HL-60 (cell line): ENCODE measurements at regions not wholly inside any gene's neighbourhood (a gene's known extent, or its start where the extent isn't known, plus 50 kb on each side); places are given as distances from the start of the nearest gene placed in this dataset.

Source experiments
- CTCF ChIP-seq: IDR thresholded peaks from one replicate; pipeline ENCODE4 v1.5.1; 2011; ENCODE audit warnings: low read length, control low read depth, inconsistent platforms; ENCODE audit not compliant: insufficient read depth
- GABPA ChIP-seq: IDR thresholded peaks from 2 replicates; pipeline ENCODE4 v1.6.1; 2012; ENCODE audit warnings: low read depth
- POLR2AphosphoS5 ChIP-seq: IDR thresholded peaks from 2 replicates; pipeline ENCODE4 v1.6.1; 2012; ENCODE audit warnings: low read depth
- REST ChIP-seq: IDR thresholded peaks from 2 replicates; pipeline ENCODE4 v1.6.1; 2012; ENCODE audit warnings: low read depth; ENCODE audit not compliant: insufficient replicate concordance
- SPI1 ChIP-seq: IDR thresholded peaks from 2 replicates; pipeline ENCODE4 v1.6.1; 2012; ENCODE audit warnings: low read depth, mild to moderate bottlenecking, borderline replicate concordance

GRCh38 chr17:34091975-34092374 lies 163.1 kb upstream of the CCL2 start:
- TF ChIP-seq CTCF: no peak
- TF ChIP-seq REST: no peak
- no peak for TF ChIP-seq GABPA
- no peak for TF ChIP-seq POLR2AphosphoS5
- no peak for TF ChIP-seq SPI1
